Left forelimb (tissue), 1 donor: ENCODE measurements at regions not wholly inside any gene's neighbourhood (a gene's known extent, or its start where the extent isn't known, plus 50 kb on each side); places are given as distances from the start of the nearest gene placed in this dataset.

Experiments used
- DNase-seq: peaks from one replicate; pipeline ENCODE4 v3.0.0-alpha.2; 2018; ENCODE audit warnings: low spot score

- no peak for DNase-seq
Measured at GRCh38 chr7:440059-440749, 79.4 kb downstream of the PDGFA start.

DNA sequence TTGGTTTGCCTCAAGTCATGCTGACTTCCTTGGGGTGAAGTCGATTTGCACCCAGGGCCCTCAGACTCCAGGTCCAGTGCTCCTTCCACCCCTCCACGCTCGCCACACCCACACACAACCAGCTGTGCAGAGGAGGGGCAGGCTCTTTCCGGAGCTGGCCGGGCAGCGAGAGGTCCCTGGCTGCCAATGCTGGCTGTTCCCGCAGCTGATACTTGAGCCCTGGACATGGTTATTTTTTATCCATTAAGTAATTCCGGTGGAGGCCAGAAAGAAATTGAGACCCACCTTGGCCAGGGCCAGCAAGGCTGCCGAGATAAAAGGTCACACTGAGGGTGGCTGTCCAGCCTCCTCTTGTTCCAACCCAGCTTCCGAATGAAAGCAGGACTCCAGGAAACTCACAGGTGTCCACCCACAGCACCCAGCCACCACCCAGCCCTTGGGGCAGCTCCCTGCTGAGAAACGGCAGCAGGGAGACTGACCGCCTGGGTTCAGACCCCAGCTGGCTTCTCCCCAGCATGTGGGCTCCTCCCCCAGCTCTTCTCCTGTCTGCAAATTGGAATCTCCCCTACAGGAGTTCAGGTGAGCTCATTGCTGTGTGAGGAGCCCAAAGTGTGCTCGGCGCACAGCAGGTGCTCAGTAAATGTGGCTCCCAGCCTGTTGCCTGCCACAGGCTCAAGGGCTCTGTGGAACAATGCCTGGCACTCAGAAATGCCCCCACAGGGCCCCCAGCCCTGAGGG lies 77.8 kb downstream of the PDGFA start:
- DNase-seq = no peak

DNA sequence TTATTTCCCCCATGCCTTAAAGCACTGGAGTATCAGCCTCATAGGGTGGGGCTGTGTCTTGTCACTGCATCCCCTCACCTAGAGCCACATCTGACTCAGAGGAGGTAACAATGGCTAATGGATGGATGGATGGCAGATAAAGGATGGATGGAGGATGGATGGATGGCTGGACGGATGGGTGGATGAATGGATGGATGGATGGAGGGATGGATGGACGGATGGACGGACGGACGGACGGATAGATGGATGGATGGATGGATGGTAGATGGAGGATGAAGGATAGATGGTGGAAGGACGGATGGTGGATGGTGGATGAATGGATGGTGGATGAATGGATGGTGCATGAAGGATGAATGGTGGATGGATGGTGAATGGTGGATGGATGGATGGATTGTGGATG lies 77.2 kb downstream of the PDGFA start:
- DNase-seq = no peak

GRCh38 chr7:443279-443833 lies 76.3 kb downstream of the PDGFA start:
- DNase-seq = no peak

DNA sequence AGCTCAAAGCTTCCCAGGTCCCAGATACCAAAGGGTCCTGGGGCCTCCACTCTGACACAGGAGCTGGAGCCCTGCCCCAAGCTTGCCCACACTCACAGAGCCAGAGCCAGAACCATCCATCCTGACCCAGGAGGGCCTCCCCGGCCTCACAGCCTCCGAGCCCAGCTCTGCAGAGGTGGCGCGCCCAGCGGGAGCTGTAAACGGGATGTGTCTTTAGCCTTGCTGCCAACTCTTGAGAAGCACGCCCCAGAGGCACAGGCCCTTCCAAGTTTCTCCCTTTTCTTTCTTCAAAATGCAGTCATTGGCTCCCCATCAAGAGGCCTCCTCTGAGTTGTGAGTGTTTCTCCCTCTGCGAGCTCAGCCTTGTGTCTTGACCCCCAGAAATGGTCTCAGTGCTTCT lies 75.0 kb downstream of the PDGFA start:
- DNase-seq = no peak

- no peak for DNase-seq
Measured at GRCh38 chr7:445020-445419, 74.6 kb downstream of the PDGFA start.

DNA sequence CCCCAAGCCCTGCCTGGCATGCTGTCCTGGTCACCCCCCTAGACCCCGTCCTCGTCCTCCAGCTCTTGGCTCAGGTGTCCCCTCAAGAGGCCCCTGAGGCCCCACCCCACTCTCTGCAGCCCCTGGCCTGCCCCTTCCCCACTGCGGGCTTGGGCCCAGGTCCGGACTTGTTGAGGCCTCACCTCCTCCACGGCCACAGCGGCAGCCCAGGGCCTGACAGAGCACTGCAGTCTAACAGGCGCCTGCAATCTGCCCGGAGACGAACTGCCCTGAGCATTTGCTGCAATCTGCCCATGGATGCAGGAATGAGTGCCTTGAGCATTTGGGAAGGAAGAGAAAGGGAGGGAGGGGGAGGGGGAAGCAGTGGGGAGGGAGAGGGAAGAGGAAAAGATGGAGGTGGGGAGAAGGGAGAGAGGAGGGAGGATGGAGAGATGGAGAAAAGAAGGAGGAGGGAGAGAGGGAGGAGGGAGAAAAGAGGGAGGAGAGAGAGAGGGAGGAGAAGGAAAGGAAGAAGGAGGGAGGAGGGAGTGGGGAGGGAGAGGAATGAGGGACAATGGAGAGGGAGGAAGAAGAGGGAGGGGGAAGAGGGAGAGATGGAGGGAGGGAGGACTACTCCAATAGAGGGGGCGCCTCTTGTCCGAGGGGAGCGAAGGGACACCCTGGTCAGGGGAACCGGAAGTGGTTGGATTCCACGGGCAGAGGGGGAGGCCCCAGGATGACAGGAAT lies 73.9 kb downstream of the PDGFA start:
- no peak for DNase-seq

DNA sequence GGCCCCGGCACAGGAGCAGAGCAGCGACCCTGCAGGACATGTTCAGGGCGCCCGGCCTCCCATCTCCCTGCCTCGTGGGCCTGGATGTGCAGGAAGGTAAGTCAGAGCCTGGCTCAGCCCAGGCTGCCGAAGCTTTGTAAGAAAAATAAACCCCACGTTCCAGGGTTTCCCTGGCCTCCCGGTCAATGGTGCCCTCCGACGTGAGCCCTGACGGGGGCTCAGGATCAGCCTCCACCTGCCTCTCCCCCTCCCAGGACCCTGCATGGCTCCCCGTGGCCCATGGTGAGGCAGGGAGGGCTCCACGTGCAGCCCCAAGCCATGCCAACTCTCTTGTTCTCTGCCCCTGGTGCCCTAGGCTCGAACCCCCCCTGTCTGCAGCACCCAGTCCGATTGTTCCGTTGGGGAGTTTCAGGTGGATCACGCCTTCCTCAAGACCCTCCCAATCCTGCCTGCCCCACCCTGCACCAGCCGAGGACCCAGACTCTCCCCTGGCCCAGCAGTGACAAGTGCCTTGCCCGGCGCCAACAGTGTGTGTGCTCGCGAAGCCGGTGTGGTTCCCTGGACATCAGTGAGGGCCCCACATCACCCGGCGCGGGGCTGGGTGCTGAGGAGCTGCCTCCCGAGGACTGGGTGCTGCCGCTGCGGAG lies 73.2 kb downstream of the PDGFA start:
- no peak for DNase-seq
